Mononuclear cell (primary cell): ENCODE measurements at regions not wholly inside any gene's neighbourhood (a gene's known extent, or its start where the extent isn't known, plus 50 kb on each side); places are given as distances from the start of the nearest gene placed in this dataset.

ENCODE experiments used
- H3K27me3 ChIP-seq: 2 replicates; pipeline ENCODE4 v1.6.0; 2011; ENCODE audit warnings: low read length, control low read depth; ENCODE audit not compliant: insufficient read depth
- H3K4me1 ChIP-seq: 2 replicates; pipeline ENCODE4 v1.5.1; 2011; ENCODE audit warnings: mild to moderate bottlenecking, low read length, control low read depth; ENCODE audit not compliant: insufficient read depth
- H3K4me3 ChIP-seq: 2 replicates; pipeline ENCODE4 v1.5.1; 2011; ENCODE audit warnings: mild to moderate bottlenecking, low read length, moderate library complexity
- H3K9me3 ChIP-seq: 2 replicates; pipeline ENCODE4 v1.5.1; 2011; ENCODE audit warnings: low read depth, mild to moderate bottlenecking, control low read depth, low read length

DNA sequence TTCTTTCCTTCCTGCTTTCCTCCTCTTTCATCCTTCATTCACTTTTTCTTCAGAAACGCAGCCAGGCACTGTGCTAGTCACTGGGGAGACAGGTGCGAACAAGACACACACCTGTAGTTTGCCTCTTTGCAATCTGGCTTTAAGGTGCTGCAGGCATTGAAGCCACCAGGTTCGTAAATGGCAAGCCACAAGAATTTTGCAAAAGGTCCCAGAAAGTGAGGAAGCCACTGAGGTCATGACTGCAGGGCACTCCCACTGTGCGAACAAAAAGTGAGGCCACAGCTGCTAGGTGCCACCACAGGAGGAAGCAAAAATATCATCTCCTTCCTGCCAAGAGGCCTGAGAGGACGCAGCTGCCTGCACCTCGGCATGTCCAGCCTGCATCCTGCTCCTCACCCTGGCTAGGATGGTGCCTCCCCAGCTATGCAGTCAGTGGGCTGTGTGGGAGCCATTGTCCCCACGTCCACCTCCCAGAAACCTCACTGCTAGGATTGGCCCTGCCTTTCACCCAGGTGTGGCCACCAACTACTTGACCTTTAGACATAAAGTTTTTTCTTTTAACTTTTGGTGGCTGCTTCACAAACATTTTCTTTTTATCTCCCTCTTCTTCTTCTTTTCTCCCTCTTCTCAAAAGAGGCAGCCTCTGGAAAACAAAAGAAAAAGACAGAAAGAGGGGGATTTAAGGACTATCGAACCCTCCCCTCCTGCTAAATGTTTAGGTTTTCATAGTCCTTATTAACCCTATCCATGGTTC lies 230.8 kb downstream of the BCAS1 start:
- no peaks in the 10 kb centered on the region for H3K27me3 ChIP-seq
- H3K4me1 ChIP-seq: peaks cover 78% of the 10 kb centered on the region
- H3K4me3 ChIP-seq: no peak overlapping the region
- no peaks in the 10 kb centered on the region for H3K9me3 ChIP-seq

DNA sequence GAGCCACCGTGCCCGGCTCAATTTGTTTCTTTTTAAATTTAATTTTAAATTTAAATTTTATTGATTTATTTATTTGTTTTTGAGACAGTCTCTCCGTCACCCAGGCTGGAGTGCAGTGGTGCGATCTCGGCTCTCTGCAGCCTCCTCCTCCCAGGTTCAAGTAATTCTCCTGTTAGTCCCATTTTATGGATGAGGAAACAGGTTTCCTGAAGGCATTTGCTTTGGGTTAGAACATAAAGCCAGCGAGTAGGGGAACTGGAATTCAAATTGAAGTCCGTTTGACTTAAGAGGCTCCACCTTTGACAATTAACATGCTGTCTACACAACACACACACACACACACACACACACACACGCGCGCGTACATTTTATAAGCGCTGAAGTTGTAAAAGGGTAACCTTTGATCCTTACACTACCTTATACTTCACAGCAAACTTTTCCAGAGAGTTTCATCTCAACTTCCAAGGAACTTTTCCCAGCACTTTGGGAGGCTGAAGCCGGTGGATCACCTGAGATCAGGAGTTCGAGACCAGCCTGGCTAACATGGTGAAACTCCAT lies 232.0 kb downstream of the BCAS1 start:
- Histone ChIP-seq H3K27me3 (no peaks in the 10 kb centered on the region), H3K4me3 (no peak overlapping the region), H3K4me1 (peaks cover 78% of the 10 kb centered on the region), H3K9me3 (no peaks in the 10 kb centered on the region)

DNA sequence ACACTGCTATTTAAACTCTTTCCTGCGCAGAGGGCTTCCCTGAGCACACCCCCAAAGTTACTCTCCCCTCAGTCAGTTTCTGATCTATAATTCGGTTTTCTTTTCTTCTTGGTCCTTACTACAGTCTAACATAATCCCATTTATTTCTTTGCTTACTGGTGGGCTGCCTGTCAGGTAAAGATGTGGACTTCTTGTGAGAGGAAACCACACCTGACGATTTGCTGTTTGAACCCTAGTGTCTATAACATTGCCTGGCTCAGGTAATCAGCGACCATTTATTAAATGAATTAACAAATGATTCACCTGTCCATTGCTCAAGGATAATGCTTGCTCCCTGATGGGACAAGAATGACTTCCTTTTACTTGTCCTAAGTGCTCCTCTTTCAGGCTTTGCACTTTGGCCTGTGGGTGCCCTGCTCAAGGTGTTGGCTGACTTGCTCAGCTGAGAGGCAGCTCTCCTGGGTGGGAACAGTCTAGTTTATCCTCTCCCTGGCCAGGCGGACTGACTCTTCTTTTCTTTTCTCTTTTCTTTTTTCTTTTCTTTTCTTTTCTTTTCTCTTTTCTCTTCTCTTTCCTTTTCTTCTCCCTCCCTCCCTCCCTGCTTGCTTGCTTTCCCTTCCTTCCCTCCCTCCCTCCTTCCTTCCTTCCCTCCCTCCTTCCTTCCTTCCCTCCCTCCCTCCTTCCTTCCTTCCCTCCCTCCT lies 233.1 kb downstream of the BCAS1 start:
- H3K9me3 ChIP-seq: no peaks in the 10 kb centered on the region
- no peak overlapping the region for H3K4me3 ChIP-seq
- no peaks in the 10 kb centered on the region for H3K27me3 ChIP-seq
- peaks cover 70% of the 10 kb centered on the region for H3K4me1 ChIP-seq

DNA sequence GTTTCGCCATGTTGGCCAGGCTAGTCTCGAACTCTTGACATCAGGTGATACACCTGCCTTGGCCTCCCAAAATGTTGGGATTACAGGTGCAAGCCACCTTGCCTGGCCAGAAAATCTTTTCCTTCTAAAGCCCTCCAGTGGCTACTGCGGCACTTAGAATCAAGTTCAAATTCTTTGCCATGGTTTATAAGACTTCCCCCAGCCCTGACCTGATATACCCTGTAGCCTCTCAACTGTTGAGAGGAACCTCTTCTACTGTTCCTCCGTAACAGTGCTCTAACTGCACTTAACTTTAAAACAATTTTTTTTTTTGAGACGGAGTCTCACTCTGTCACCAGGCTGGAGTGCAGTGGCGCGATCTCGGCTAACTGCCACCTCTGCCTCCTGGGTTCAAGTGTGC lies 235.6 kb downstream of the BCAS1 start:
- Histone ChIP-seq H3K27me3 (no peaks in the 10 kb centered on the region), H3K4me1 (peaks cover 68% of the 10 kb centered on the region), H3K9me3 (no peaks in the 10 kb centered on the region), H3K4me3 (no peak overlapping the region)

DNA sequence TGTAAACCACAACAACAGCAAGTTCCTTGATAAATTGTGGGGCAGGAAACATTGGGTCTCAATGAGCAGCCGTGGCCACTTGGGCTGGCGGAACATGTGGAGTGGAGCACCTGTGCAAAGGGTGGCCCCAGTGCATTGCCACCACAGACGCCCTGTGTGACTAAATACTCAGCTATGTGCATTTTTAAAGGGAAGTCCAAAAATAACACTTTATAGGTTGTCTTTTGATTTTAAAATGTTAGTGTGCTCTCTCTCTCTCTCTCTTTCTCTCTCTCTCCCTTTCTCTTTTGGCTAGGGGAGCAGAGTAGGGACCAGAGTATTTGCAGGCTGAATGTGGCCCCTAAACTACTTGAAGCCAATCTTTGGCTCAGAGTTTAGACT lies 236.3 kb downstream of the BCAS1 start:
- Histone ChIP-seq H3K4me1 (peaks cover 68% of the 10 kb centered on the region), H3K4me3 (no peak overlapping the region), H3K9me3 (no peaks in the 10 kb centered on the region), H3K27me3 (no peaks in the 10 kb centered on the region)

DNA sequence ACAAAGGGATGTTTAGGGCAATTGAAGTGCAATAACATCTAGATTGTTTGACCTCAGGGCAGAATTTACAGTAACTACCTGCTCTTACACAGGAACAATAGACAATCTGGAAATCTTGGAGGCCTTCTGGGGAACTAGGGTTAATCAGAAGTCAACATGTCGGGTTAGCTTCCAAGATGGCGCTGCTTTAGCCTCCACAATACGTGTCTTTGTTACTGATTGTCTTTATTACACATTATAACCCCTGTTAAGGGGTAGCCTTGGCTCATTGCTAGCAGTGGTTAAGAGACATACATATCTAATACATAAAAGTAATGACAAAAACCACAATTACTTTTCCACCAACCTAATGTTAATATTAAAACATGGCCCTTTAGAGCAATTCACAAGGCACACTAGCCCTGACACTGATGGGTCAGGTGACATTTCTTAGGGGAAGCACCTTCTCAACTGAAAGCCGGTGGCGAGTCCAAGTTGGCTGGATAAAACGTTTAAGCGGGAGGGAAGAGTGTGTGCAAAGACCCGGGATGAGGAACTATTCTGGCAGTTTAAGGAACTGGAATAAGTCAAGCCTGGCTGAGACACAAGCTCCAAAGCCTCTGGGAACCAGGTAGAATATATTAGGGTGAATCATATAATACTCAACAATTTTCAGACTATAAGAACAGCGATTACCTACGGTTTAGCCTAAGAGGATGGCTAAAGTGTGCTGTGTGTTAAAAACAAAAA lies 236.9 kb downstream of the BCAS1 start:
- no peaks in the 10 kb centered on the region for H3K9me3 ChIP-seq
- H3K27me3 ChIP-seq: no peaks in the 10 kb centered on the region
- H3K4me3 ChIP-seq: no peak overlapping the region
- H3K4me1 ChIP-seq: peaks cover 68% of the 10 kb centered on the region

DNA sequence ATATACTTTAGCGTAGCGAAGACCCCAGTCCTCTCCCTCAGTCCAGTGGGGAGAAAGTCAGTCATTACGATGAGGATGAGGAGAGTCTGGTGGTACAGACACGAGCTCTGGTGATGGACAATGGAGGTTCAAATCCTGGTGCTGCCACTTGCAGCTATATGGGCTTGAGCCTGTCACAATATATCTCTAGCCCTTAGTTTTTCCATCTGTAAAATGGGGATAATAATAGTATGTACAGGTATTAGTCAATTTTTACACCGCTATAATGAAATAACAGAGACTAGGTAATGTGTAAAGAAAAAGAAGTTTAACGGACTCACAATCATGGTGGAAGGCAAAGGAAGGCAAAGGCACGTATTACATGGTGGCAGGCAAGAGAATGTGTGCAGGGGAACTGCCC lies 237.9 kb downstream of the BCAS1 start:
- peaks cover 69% of the 10 kb centered on the region for H3K4me1 ChIP-seq
- H3K4me3 ChIP-seq: no peak overlapping the region
- H3K9me3 ChIP-seq: no peaks in the 10 kb centered on the region
- no peaks in the 10 kb centered on the region for H3K27me3 ChIP-seq

DNA sequence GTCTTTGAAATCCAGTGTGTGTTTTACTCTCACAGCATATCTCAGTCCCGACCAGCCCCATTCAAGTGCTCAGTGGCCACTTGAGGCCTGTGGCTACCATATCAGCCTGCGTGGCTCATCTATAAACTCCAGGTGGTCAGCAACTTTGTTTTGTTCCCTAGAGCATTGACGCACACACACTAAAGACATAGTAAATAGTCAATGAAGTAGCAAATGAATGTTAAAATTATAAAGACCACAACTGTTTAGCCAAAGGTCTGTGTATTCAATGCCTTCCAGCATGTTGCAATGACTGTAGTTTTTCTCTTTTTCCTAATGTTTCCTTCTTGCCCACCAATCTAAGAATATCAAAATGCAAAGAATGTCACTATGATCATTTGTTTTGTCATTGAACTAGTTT lies 238.2 kb upstream of the ZNF217 start:
- H3K9me3 ChIP-seq: no peaks in the 10 kb centered on the region
- no peak overlapping the region for H3K4me3 ChIP-seq
- H3K27me3 ChIP-seq: no peaks in the 10 kb centered on the region
- H3K4me1 ChIP-seq: peaks cover 67% of the 10 kb centered on the region

DNA sequence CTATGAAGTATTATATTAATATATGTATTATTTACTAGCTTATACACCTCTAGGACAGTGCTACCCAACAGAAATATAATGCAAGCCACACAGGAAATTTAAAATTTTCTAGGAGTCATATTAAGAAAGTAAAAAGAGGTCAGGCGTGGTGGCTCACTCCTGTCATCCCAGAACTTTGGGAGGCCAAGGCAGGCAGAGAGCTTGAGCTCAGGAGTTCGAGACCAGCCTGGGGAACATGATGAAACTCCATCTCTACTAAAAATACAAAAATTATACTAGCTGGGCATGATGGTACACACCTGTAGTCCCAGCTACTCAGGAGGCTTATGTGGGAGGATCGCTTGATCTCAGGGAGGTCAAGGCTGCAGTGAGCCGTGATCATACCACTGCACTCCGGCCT lies 237.6 kb upstream of the ZNF217 start:
- Histone ChIP-seq H3K9me3 (no peaks in the 10 kb centered on the region), H3K4me3 (no peak overlapping the region), H3K27me3 (no peaks in the 10 kb centered on the region), H3K4me1 (peaks cover 72% of the 10 kb centered on the region)

DNA sequence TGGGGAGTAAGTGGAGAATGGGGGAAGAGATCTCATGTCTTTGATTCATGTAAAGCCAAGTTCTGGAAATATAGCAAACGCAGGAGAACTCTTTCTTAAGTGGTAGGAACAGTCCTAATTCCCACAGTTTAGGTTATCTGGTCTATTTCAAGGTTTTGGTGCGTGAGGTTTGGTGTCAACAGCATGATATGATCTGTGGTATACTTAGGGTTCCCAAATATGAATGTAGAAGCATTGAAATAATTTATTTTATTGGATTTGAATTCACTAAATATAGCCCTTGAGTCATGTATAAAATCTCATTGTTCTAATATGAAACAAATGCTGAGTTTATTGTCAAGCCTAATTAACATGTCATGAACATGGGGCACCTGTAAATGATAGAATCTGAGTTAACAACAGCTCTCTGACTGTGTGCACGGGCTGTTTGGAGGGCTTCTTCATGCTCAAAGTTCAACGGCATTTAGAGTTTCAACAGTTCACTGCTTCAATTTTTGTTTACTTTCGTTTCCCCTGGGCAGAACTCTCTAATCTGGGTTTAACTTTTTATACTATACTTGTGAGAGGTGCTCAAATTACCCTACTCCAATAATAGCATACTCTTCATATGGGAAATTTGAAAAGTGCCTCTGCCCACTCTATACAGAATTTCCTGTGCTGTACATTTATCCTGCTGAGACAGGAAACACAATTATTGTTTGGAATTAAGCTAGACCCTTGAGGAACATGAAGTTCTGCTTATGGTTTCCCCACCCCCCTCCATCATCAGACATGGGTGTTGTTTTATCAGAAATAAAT lies 236.3 kb upstream of the ZNF217 start:
- Histone ChIP-seq H3K9me3 (no peaks in the 10 kb centered on the region), H3K4me1 (peaks cover 64% of the 10 kb centered on the region), H3K27me3 (no peaks in the 10 kb centered on the region), H3K4me3 (peak overlapping the region; percentile 6)

DNA sequence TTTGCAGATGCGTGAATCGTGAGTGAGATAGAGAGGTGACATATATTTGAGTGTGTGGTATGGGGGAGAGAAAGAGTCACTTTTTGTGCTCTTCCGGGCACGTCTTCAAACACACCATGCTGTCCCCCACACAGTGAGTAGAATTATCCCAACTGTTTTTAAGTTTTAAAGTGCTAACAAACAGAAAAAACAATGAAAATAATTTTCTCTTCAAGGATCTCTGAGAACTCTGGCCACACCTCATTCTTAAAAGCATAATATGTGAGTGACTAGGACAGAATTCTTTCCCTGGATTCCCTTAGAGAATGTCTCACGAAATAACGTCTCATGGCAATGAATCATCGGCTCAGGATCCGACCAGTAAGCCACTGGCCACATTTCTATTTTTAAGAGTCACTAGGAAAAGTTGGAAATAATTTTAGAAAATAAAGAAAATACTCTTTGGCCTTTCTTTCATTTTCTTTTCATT lies 235.7 kb upstream of the ZNF217 start:
- H3K9me3 ChIP-seq: no peaks in the 10 kb centered on the region
- H3K4me3 ChIP-seq: peak overlapping the region; percentile 6
- H3K4me1 ChIP-seq: peaks cover 58% of the 10 kb centered on the region
- no peaks in the 10 kb centered on the region for H3K27me3 ChIP-seq

DNA sequence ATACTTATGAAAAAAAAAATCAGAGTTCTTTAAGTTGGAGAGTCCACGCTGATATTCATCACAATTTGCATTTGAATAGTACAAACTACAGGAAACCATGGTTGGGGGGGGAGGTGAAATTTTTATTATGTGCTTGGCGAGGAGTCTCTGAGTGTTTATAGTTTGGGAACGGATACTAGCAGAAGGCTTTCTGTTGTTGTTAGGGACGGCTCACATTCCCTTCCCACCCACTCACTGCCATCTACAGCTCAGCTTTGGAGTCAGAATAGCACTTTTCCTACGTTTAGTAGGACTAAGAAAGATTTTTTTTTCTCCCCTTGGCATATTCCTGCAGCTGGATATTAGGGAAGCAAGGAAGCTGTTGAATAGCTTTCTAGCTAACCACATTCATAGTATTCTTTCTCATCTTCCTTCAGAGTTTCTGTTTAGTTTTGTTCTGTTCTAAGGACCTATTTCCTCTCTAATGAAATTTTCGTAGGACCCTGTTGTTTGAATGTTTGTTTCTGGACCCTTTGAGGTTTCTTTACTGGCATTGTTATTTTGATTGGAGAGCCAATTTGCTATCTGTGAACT lies 235.1 kb upstream of the ZNF217 start:
- peak overlapping the region; percentile 6 for H3K4me3 ChIP-seq
- no peaks in the 10 kb centered on the region for H3K27me3 ChIP-seq
- H3K4me1 ChIP-seq: peaks cover 53% of the 10 kb centered on the region
- H3K9me3 ChIP-seq: no peaks in the 10 kb centered on the region

DNA sequence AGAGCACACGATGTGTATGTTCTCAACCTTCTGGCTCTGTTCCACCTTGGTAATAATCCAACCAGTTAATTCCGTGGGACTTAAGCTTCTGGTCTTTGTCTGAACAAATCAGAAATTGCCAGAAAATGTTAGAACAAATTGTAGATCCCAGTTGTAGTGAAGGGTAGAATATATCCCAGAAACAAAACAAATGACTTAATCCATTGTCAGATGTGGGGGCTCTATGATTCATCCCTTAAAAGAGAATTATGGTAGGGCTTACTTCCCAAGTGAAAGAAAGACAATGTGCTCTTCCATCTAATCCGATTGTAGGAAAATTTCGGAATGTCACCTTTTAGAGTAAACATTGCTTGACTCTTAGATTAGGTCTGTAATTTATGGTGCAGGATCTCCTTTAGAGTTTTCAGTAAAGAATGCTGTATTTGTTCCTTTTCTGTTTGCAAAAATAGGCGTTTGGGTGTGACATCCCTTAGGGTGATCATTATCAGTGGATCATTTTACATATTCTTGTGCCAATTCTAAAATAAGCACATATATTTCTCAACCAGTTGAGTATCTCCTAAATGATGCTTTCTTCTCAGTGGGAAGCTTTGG lies 234.5 kb upstream of the ZNF217 start:
- Histone ChIP-seq H3K9me3 (no peaks in the 10 kb centered on the region), H3K4me1 (peaks cover 47% of the 10 kb centered on the region), H3K4me3 (no peak overlapping the region), H3K27me3 (no peaks in the 10 kb centered on the region)
